ENCODE measurements at regions not wholly inside any gene's neighbourhood (a gene's known extent, or its start where the extent isn't known, plus 50 kb on each side); places are given as distances from the start of the nearest gene placed in this dataset.
"Not testable (repeated sequence)": the region's sequence is repeated elsewhere in the genome, so short reads cannot be mapped to it uniquely, and the experiment has no call there.

DNA sequence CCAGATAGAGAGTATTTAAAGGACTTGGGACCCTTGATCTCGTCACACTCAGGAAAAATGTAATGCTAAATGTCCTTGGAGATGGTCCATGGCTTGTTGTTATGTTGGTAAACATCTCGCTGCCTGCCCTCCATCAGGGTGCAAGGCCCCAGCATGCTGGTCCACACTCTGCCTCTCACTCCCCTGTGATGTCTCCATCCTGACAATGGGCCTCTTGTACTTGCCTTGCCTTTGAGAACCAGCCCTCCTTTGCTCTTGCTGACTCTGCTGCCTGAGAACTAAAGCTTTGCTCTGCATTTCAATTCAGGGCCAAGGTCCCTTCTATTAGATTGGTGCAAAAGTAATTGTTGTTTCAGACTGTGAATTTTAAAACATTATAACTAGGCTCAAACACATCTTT lies 131.0 kb upstream of the LMNTD1 start:
- no peak for DNase-seq

DNA sequence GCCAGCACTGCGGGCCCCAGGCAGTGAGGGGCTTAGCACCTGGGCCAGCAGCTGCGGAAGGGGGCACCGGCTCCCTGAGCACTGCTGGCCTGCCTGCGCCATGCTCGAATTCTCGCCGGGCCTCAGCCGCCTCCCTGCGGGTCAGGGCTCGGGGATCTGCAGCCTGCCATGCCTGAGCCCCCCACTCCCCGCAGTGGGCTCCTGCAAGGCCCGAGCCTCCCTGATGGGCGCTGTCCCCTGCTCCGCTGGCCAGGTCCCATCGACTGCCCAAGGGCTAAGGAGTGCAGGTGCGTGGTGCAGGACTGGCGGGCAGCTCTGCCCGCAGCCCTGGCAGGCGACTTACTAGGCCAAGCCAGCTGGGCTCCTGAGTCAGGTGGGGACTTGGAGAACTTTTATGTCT lies 133.3 kb upstream of the LMNTD1 start:
- no peak for DNase-seq

- no peak for DNase-seq
These were observed 134.1 kb upstream of the LMNTD1 start for GRCh38 chr12:25687226-25687625.

- DNase-seq, result not testable (repeated sequence)
These were observed 135.8 kb upstream of the LMNTD1 start for GRCh38 chr12:25688851-25689250.

DNA sequence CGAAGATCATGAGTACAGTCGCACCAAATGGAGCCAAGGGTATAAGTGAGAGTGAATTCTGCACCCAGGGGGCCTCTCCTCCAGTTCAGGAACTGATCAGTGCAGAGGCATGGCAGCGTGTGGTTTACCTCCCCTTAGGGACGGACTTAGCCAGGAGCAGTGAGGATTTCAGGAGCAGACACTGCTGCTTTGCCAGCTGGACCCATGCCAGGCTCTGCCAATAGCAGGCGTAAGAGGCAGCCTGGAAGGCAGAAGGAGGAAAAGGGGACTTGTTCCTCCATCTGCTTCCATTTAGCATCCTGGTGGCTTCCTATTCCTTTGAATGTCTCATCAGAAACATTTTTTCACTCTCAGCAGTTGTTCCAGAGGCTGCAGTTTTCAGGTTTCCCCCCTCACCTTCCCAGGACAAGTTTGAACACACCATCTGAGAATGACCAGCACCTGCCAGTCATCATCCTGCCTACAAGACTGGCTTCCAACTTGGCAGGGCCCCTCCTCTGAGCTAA lies 137.0 kb upstream of the LMNTD1 start:
- DNase-seq, result no peak

GRCh38 chr12:25690996-25691864 lies 138.1 kb upstream of the LMNTD1 start:
- DNase-seq, result no peak

DNA sequence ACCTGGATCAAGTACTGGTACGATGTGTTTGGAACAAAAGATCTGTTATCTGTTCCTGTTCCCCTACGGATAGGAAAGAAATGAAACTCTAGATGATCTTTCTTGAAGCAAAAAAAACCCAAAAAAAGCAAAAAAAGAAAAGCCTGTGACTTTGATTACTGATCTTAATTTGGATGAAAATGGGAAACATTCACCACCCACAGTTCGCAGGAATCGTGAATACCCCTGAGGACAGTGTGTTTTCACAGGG lies 138.7 kb upstream of the LMNTD1 start:
- peak; percentile 13 for DNase-seq

GRCh38 chr12:25692115-25693035 lies 139.3 kb upstream of the LMNTD1 start:
- peak; percentile 11 for DNase-seq

GRCh38 chr12:25694072-25694471 lies 141.0 kb upstream of the LMNTD1 start:
- DNase-seq, result no peak

DNA sequence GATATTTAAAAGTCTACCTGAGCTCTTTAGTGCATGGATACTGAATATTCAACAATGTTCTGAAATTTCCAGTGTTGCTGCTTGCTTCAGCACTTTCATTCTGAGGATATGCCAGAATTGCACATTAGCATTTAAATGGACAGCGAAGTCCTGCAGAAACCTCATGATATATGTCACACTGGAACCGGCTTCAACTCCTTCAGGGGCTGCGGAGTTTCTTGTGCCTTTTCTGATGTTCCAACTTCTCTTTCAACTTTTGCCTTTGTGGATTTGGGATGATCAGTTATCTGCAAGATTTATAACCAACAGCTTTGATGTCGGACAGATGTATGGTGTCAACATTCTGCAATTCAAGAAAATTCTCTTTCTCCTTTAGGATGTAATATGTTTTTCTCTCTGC lies 142.5 kb upstream of the LMNTD1 start:
- DNase-seq, result no peak

DNA sequence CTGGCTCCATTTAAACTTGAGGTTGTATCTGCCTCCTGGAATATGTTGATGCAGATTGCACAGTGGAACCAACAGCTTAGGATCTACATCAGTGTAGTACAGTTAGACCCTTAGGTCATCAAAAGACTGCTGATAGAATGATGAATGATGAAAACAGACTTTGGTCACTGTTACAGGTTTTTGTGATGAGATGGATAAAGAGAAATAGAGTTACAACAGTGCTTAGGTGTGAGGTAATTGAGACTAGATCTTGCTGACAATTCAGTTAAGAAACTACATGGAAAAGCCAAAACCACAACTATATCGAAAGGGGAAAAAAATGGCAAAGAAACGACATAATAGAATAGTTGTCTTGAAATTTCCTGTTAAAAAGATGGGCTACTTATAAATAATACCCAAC lies 145.7 kb upstream of the LMNTD1 start:
- DNase-seq, result no peak

DNA sequence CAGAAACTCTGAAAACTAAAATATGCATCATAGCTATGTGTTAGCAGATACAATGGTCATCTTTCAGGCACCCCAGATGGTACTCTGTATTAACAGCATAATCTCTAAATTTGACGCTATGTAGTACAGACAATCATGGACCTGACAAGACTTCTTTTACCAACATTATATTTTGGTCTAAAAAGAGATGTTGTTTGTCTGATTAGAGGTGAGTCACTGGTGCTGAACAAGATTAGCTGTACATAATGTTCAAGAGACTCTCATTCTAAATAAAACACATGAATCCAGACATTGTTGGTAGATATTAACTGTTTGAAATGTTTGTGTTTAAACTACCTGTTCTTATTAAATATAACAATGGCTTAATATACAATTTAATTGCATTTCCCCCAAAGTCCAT lies 146.4 kb upstream of the LMNTD1 start:
- no peak for DNase-seq

- DNase-seq, result no peak
These were observed 148.2 kb upstream of the LMNTD1 start for GRCh38 chr12:25701290-25701689.

- no peak for DNase-seq
These were observed 149.5 kb upstream of the LMNTD1 start for GRCh38 chr12:25702553-25702952.

GRCh38 chr12:25705261-25705660 lies 152.2 kb upstream of the LMNTD1 start:
- DNase-seq, result no peak

GRCh38 chr12:25706646-25707045 lies 153.6 kb upstream of the LMNTD1 start:
- not testable (repeated sequence) for DNase-seq

DNA sequence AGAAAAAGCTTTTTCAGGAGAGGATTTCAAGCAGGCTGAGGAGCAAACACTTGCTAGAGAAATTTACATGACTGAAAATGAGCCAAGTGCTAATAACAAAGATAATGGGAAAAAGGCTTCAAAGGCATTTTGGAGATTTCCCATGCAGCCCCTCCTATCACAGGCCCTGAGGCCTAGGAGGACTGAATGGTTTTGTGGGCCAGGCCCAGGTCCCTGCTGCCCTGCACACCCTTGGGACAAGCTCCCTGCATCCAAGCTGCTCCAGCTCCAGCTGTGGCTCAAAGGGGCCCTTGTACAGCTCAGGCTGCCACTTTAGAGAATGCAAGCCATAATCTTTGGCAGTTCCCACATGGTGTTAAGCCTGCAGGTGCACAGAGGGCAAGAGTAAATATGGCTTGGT lies 154.0 kb upstream of the LMNTD1 start:
- DNase-seq, result no peak

DNA sequence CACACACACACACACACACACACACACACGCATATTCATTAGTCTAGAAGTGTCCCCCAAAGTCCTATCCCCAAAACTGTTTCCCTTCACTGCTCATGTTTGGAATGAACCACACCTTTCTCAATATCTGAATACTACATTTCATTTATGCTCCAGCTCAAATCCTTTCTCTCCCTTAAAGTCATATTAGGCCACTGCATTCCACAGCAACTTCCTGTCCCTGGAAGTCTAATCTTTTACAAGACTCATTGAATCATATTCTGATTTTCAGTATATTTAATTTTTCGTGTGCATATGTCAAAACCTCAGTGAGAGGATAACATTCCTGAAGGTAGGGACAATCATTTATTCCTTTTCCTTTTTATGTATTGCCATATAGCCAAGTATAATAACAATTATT lies 155.6 kb upstream of the LMNTD1 start:
- no peak for DNase-seq

DNA sequence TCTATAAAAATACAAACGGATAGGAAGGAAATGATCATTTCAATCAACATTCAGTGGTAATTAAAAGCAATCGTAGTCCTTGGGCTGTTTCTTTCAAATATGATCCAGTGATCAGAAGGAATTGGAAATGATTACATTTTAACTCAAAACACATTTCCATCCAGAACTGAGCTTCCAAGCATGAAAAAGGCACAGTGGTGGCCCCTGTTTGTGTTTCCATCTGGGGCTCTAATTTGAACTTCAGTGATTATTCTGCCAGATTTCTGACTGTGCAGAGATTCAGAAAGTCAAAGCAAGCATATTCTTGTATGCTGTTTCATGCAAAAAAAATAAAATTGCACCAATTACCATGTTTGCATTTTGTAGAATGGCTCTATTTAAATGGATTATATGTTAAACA lies 157.0 kb upstream of the LMNTD1 start:
- no peak for DNase-seq

DNA sequence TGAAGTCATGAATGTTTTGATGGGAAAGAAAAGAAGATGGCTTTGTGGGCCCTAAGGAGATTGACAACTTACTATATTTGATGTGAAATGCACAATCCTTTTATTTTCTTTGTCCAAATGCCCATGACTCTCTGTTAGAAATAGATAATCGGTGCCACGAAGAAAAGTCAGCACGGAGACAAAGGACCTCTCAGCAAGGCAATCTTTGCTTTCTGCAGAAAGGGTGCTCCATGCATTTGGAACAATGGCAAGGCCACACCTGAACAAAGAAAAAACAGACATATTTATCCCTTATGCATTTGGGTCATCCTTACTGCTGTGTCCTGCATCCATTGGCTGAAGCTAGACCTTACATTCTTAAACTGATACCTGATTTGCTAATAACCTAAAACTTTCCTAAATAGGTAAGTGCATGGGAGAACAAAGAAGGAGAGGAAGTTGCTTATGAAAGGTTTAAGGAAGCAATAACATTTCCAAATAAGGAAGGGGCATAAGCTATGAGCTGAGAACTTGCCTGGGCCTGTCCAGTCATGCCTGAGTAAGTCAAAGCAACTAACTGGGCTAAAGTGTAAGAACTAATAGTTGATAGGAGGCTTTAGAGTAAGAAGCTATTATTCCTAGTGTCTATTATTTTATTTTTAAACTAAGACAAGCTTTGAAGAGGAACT lies 158.0 kb upstream of the LMNTD1 start:
- DNase-seq, result not testable (repeated sequence)

DNA sequence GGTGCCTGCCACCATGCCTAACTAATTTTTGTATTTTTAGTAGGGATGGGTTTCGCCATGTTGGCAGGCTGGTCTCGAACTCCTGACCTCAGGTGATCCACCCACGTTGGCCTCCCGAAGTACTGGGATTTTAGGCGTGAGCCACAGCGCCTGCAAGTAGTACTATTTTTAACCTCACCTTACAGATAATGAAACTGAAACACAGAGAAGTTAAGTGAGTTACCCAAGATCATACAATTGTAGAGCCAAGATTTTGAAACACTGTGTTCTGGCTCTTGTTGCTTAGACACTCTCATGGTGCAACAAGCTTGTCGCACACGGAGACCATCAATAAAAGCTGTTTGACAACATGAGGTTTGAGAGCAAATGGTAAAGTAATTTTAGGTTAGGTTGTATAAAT lies 159.1 kb upstream of the LMNTD1 start:
- DNase-seq, result no peak

DNA sequence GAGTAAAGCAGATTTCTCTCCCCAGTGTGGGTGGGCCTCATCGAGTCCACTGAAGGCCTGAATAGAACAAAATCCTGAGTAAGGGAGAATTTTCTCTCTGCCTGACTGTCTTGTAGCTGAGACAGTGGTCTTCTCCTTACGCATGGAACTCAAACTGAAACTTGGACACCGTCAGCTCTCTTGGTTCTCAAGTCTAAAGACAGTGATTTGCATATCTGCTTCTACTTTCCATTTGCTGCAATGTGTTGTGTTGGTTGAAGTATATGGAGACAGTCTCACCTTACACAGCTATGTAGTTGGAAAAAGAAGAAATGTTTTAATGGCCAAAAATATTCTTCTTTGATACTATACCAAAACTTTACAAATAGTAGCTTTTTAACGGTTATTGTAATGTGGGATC lies 160.2 kb upstream of the LMNTD1 start:
- DNase-seq, result no peak
